Transverse colon (tissue), 4 donors: ENCODE measurements at regions not wholly inside any gene's neighbourhood (a gene's known extent, or its start where the extent isn't known, plus 50 kb on each side); places are given as distances from the start of the nearest gene placed in this dataset.

Source experiments
- CTCF ChIP-seq, 5 experiments: fragments of 200-600 bp in 3 of 5; fragments of 450-650 bp in 2 of 5; sonication (generic) in 3 of 5; IDR thresholded peaks; 1 replicate in 2 of 5; 2 replicates in 3 of 5; pipeline ENCODE4 v1.5.1; 2016 to 2017; ENCODE audit warnings: antibody characterized with exemption in 5 of 5, inconsistent platforms in 3 of 5, mild to moderate bottlenecking in 2 of 5, moderate library complexity in 1 of 5
- EP300 ChIP-seq: sonication (generic); formaldehyde crosslinking; IDR thresholded peaks from one replicate; pipeline ENCODE4 v1.6.1; 2017; ENCODE audit warnings: antibody characterized with exemption, low read depth
- POLR2A ChIP-seq: fragments of 450-650 bp; IDR thresholded peaks from one replicate; pipeline ENCODE4 v1.6.1; 2016; ENCODE audit warnings: antibody characterized with exemption, mild to moderate bottlenecking, moderate library complexity
- POLR2AphosphoS5 ChIP-seq, 3 donors: sonication (generic); formaldehyde crosslinking; IDR thresholded peaks; one replicate each; pipeline ENCODE4 v1.6.1; 2016; ENCODE audit warnings: antibody characterized with exemption in 3 of 3

GRCh38 chr6:25173951-25174474 lies 105.2 kb upstream of the CARMIL1 start:
- TF ChIP-seq CTCF (IDR thresholded peaks at IDR 0.05), result no peak
- no peak for TF ChIP-seq POLR2A
- TF ChIP-seq POLR2AphosphoS5 (IDR thresholded peaks at IDR 0.05), result peak; percentile 29 to 48 (median 46)
- TF ChIP-seq EP300, result no peak
